Neutrophil (primary cell): ENCODE measurements at regions not wholly inside any gene's neighbourhood (a gene's known extent, or its start where the extent isn't known, plus 50 kb on each side); places are given as distances from the start of the nearest gene placed in this dataset.

Experiments
- H3K27ac ChIP-seq: fragments of 200-600 bp; sonication (generic); 2 replicates; pipeline ENCODE4 v1.5.1; 2016; ENCODE audit warnings: mild to moderate bottlenecking, moderate library complexity
- H3K27me3 ChIP-seq: fragments of 200-600 bp; sonication (generic); 2 replicates; pipeline ENCODE4 v1.6.0; 2016; ENCODE audit warnings: mild to moderate bottlenecking
- H3K36me3 ChIP-seq: fragments of 200-600 bp; sonication (generic); 2 replicates; pipeline ENCODE4 v1.5.1; 2017
- H3K4me1 ChIP-seq, 2 experiments: fragments of 200-600 bp in 1 of 2; sonication (generic) in 1 of 2; 1 replicate in 1 of 2; 2 replicates in 1 of 2; pipeline versions ENCODE4 v1.5.1 to v1.6.1; 2013 to 2016; ENCODE audit warnings: low read depth in 1 of 2, low read length in 1 of 2, mild to moderate bottlenecking in 1 of 2, moderate library complexity in 1 of 2; ENCODE audit not compliant: control insufficient read depth in 1 of 2, insufficient read depth in 1 of 2
- H3K4me3 ChIP-seq, 2 experiments: fragments of 200-600 bp in 1 of 2; sonication (generic) in 1 of 2; 1 replicate in 1 of 2; 2 replicates in 1 of 2; pipeline ENCODE4 v1.5.1; 2013 to 2016; ENCODE audit warnings: low read depth in 1 of 2, low read length in 1 of 2, mild to moderate bottlenecking in 1 of 2, moderate library complexity in 1 of 2
- H3K9me3 ChIP-seq: fragments of 200-600 bp; sonication (generic); 2 replicates; pipeline ENCODE4 v1.5.1; 2016
- CTCF ChIP-seq: fragments of 200-600 bp; sonication (generic); IDR thresholded peaks from 2 replicates; pipeline ENCODE4 v1.5.1; 2016; ENCODE audit warnings: antibody characterized with exemption

GRCh38 chr18:40431071-40431985, 1523.7 kb upstream of the PIK3C3 start:
- no peaks in the 10 kb centered on the region for H3K4me1 ChIP-seq
- TF ChIP-seq CTCF: no peak
- H3K27ac ChIP-seq: no peak overlapping the region
- H3K36me3 ChIP-seq: no peaks in the 10 kb centered on the region
- H3K4me3 ChIP-seq: no peak overlapping the region
- no peaks in the 10 kb centered on the region for H3K27me3 ChIP-seq
- H3K9me3 ChIP-seq: no peaks in the 10 kb centered on the region

- TF ChIP-seq CTCF: no peak
These were observed 1531.7 kb upstream of the PIK3C3 start for GRCh38 chr18:40423291-40423690.

GRCh38 chr18:40420675-40421074, 1534.4 kb upstream of the PIK3C3 start:
- H3K9me3 ChIP-seq: no peaks in the 10 kb centered on the region
- H3K4me3 ChIP-seq: no peak overlapping the region
- H3K27ac ChIP-seq: no peak overlapping the region
- no peaks in the 10 kb centered on the region for H3K27me3 ChIP-seq
- TF ChIP-seq CTCF: no peak
- H3K4me1 ChIP-seq: no peaks in the 10 kb centered on the region
- no peaks in the 10 kb centered on the region for H3K36me3 ChIP-seq

More at GRCh38 chr18:40423291-40423690, 1531.7 kb upstream of the PIK3C3 start:
- Histone ChIP-seq H3K27me3 (no peaks in the 10 kb centered on the region), H3K4me1 (no peaks in the 10 kb centered on the region), H3K36me3 (no peaks in the 10 kb centered on the region), H3K27ac (no peak overlapping the region), H3K9me3 (no peaks in the 10 kb centered on the region), H3K4me3 (no peak overlapping the region)

- Histone ChIP-seq H3K4me1 (no peaks in the 10 kb centered on the region), H3K9me3 (no peaks in the 10 kb centered on the region), H3K36me3 (no peaks in the 10 kb centered on the region), H3K27ac (no peak overlapping the region), H3K4me3 (no peak overlapping the region), H3K27me3 (no peaks in the 10 kb centered on the region)
- no peak for TF ChIP-seq CTCF
These were observed 1537.5 kb upstream of the PIK3C3 start for GRCh38 chr18:40417501-40417900.

GRCh38 chr18:40415821-40416220, 1539.2 kb upstream of the PIK3C3 start:
- no peaks in the 10 kb centered on the region for H3K9me3 ChIP-seq
- no peak overlapping the region for H3K4me3 ChIP-seq
- H3K27ac ChIP-seq: no peak overlapping the region
- H3K27me3 ChIP-seq: no peaks in the 10 kb centered on the region
- no peak for TF ChIP-seq CTCF
- no peaks in the 10 kb centered on the region for H3K36me3 ChIP-seq
- no peaks in the 10 kb centered on the region for H3K4me1 ChIP-seq
